ENCODE measurements at regions not wholly inside any gene's neighbourhood (a gene's known extent, or its start where the extent isn't known, plus 50 kb on each side); places are given as distances from the start of the nearest gene placed in this dataset.

DNA sequence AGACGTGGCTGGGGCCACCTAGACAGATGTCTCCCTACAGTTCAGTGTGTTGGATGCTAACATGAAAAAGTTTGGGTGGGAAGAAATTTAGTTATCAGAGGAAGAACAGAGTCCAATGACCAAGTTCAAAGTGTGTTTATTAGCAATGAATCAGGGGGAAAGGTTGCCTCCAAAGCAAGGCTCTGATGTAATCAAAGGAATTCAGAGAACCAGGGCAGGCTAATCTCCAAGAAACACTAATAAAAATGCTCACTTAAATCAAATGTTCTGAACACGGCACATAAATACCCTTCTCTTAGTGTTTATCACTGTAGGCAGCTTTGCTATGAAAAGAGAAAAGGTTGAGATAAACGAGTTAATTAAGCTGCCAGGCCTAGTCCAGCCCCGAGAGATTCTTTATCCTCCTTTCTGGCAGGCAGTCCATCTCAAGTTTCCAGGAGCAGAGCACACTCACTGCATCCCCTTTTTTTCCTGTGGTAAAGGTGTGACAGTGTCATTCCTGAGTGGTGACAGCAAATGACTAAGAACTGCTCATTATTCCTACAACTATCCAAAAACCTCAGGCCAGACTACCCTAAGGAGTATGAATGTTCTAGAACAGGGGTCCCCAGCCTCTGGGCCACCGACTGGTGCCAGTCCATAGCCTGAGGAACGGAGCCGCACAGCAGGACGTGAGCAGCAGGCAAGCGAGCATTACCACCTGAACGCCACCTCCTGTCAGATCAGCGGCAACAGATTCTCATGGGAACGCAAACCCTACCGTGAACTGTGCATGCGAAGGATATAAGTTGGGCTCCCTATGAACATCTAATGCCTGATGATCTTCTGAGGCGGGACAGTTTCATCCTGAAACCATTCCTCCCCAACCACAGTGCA is 66.9 kb upstream of the FHIP2A start (continued):
- TF ChIP-seq ZNF350 (tag by site-specific recombination; IDR thresholded peaks at IDR 0.05) (no peak), IKZF3 (tag by site-specific recombination; IDR thresholded peaks at IDR 0.05) (no peak), HOXA7 (CRISPR knock-in tag; IDR thresholded peaks at IDR 0.05; ENCODE audit: borderline replicate concordance) (no peak), ZNF394 (tag by site-specific recombination; IDR thresholded peaks at IDR 0.05; ENCODE audit: borderline replicate concordance) (0 out of 2 replicates have a peak, but pooled peaks have one; percentile 29), ZNF707 (tag by site-specific recombination; IDR thresholded peaks at IDR 0.05) (no peak), ZNF571 (tag by site-specific recombination; IDR thresholded peaks at IDR 0.05) (no peak), ZNF76 (tag by site-specific recombination; IDR thresholded peaks at IDR 0.05; ENCODE audit: borderline replicate concordance, low read depth) (no peak), ZNF660 (tag by site-specific recombination; IDR thresholded peaks at IDR 0.05) (no peak), ZBTB21 (tag by site-specific recombination; IDR thresholded peaks at IDR 0.05) (no peak), MYNN (tag by site-specific recombination; IDR thresholded peaks at IDR 0.05; ENCODE audit: borderline replicate concordance) (no peak), KLF7 (tag by site-specific recombination; IDR thresholded peaks at IDR 0.05; ENCODE audit: borderline replicate concordance) (no peak), ZNF621 (tag by site-specific recombination; IDR thresholded peaks at IDR 0.05) (no peak), GLI4 (tag by site-specific recombination; IDR thresholded peaks at IDR 0.05) (no peak), SALL2 (tag by site-specific recombination; IDR thresholded peaks at IDR 0.05; ENCODE audit: borderline replicate concordance) (no peak), ZNF354C (tag by site-specific recombination; IDR thresholded peaks at IDR 0.05; ENCODE audit: borderline replicate concordance, low read depth) (no peak)
- TF ChIP-seq, protein P1, sequence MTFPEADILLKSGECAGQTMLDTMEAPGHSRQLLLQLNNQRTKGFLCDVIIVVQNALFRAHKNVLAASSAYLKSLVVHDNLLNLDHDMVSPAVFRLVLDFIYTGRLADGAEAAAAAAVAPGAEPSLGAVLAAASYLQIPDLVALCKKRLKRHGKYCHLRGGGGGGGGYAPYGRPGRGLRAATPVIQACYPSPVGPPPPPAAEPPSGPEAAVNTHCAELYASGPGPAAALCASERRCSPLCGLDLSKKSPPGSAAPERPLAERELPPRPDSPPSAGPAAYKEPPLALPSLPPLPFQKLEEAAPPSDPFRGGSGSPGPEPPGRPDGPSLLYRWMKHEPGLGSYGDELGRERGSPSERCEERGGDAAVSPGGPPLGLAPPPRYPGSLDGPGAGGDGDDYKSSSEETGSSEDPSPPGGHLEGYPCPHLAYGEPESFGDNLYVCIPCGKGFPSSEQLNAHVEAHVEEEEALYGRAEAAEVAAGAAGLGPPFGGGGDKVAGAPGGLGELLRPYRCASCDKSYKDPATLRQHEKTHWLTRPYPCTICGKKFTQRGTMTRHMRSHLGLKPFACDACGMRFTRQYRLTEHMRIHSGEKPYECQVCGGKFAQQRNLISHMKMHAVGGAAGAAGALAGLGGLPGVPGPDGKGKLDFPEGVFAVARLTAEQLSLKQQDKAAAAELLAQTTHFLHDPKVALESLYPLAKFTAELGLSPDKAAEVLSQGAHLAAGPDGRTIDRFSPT (tag by site-specific recombination; IDR thresholded peaks at IDR 0.05): no peak; the same call in 1 of the 2 replicates
- TF ChIP-seq, protein P2, sequence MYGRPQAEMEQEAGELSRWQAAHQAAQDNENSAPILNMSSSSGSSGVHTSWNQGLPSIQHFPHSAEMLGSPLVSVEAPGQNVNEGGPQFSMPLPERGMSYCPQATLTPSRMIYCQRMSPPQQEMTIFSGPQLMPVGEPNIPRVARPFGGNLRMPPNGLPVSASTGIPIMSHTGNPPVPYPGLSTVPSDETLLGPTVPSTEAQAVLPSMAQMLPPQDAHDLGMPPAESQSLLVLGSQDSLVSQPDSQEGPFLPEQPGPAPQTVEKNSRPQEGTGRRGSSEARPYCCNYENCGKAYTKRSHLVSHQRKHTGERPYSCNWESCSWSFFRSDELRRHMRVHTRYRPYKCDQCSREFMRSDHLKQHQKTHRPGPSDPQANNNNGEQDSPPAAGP (tag by site-specific recombination; IDR thresholded peaks at IDR 0.05): peak; percentile 73; the same call in 1 of the 2 replicates
- TF ChIP-seq, protein P3, sequence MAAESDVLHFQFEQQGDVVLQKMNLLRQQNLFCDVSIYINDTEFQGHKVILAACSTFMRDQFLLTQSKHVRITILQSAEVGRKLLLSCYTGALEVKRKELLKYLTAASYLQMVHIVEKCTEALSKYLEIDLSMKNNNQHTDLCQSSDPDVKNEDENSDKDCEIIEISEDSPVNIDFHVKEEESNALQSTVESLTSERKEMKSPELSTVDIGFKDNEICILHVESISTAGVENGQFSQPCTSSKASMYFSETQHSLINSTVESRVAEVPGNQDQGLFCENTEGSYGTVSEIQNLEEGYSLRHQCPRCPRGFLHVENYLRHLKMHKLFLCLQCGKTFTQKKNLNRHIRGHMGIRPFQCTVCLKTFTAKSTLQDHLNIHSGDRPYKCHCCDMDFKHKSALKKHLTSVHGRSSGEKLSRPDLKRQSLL (tag by site-specific recombination; IDR thresholded peaks at IDR 0.05): no peak
- TF ChIP-seq, protein P4, sequence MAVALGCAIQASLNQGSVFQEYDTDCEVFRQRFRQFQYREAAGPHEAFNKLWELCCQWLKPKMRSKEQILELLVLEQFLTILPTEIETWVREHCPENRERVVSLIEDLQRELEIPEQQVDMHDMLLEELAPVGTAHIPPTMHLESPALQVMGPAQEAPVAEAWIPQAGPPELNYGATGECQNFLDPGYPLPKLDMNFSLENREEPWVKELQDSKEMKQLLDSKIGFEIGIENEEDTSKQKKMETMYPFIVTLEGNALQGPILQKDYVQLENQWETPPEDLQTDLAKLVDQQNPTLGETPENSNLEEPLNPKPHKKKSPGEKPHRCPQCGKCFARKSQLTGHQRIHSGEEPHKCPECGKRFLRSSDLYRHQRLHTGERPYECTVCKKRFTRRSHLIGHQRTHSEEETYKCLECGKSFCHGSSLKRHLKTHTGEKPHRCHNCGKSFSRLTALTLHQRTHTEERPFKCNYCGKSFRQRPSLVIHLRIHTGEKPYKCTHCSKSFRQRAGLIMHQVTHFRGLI (tag by site-specific recombination; IDR thresholded peaks at IDR 0.05): no peak

DNA sequence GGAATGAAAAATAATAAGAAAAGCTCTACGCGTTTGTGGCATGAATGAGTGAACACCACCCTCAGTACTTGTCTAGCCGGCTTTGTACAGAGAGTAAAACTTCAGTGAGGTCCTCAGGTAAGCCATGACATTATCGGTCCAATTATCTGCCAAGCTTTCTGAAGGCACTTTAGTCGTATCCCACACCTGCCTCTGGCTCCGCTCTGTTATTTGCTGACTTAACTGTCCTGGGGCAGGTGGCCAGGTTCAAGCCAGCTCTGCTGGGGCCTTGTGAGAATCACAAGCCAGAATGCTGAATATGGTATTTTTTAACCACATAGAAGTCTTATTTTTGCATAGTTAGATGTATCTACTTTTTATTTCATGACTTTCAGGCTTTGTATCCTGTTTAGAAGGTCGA is 66.0 kb upstream of the FHIP2A start:
- peaks cover 23% of the 10 kb centered on the region for H3K4me1 ChIP-seq (ENCODE audit: control insufficient read depth, insufficient read depth, low read length)
- no peaks in the 10 kb centered on the region for H3K9me3 ChIP-seq (ENCODE audit: control insufficient read depth, insufficient read depth, low read depth, low read length)
- no peak overlapping the region for H3K4me3 ChIP-seq (ENCODE audit: low read depth, low read length)
- H3K27ac ChIP-seq (ENCODE audit: extremely low read depth, low read depth, low read length): no peak overlapping the region
- H3K36me3 ChIP-seq (ENCODE audit: control insufficient read depth in 2 of 2, insufficient read depth in 1 of 2, low read length in 2 of 2): no peaks in the 10 kb centered on the region
- CTCF ChIA-PET: interaction anchor here (0.6 kb wide), 1 partner anchor 38 kb away, joined by 3 read pairs; no protein-coding TSS in a partner anchor
- POLR2A ChIA-PET: no interaction called here
- no peak for TF ChIP-seq BCL11A (tag by site-specific recombination; IDR thresholded peaks at IDR 0.05; ENCODE audit: low read depth)
- no peak for TF ChIP-seq ZNF585B (tag by site-specific recombination; IDR thresholded peaks at IDR 0.05)
- TF ChIP-seq ZSCAN16 (tag by site-specific recombination; IDR thresholded peaks at IDR 0.05): no peak
- TF ChIP-seq, protein P5, sequence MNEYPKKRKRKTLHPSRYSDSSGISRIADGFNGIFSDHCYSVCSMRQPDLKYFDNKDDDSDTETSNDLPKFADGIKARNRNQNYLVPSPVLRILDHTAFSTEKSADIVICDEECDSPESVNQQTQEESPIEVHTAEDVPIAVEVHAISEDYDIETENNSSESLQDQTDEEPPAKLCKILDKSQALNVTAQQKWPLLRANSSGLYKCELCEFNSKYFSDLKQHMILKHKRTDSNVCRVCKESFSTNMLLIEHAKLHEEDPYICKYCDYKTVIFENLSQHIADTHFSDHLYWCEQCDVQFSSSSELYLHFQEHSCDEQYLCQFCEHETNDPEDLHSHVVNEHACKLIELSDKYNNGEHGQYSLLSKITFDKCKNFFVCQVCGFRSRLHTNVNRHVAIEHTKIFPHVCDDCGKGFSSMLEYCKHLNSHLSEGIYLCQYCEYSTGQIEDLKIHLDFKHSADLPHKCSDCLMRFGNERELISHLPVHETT (tag by site-specific recombination; IDR thresholded peaks at IDR 0.05): no peak
- no peak for TF ChIP-seq GLIS1 (tag by site-specific recombination; IDR thresholded peaks at IDR 0.05)
- no peak for TF ChIP-seq ZNF335 (tag by site-specific recombination; conservative IDR thresholded peaks at IDR 0.05)
- TF ChIP-seq, protein P6, sequence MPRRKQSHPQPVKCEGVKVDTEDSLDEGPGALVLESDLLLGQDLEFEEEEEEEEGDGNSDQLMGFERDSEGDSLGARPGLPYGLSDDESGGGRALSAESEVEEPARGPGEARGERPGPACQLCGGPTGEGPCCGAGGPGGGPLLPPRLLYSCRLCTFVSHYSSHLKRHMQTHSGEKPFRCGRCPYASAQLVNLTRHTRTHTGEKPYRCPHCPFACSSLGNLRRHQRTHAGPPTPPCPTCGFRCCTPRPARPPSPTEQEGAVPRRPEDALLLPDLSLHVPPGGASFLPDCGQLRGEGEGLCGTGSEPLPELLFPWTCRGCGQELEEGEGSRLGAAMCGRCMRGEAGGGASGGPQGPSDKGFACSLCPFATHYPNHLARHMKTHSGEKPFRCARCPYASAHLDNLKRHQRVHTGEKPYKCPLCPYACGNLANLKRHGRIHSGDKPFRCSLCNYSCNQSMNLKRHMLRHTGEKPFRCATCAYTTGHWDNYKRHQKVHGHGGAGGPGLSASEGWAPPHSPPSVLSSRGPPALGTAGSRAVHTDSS (tag by site-specific recombination; IDR thresholded peaks at IDR 0.05): no peak
